DND-41 (cell line): ENCODE measurements at regions not wholly inside any gene's neighbourhood (a gene's known extent, or its start where the extent isn't known, plus 50 kb on each side); places are given as distances from the start of the nearest gene placed in this dataset.

Experiments
- ATAC-seq: fragments of 200-7000 bp; cut with Tn5 transposase; 3 replicates; pipeline ENCODE4 v1.9.1; 2021; ENCODE audit warnings: low read depth; ENCODE audit not compliant: insufficient read depth
- DNase-seq: peaks from one replicate; pipeline ENCODE4 v3.0.0-alpha.2; 2020
- H2AFZ ChIP-seq: 2 replicates; pipeline ENCODE4 v1.6.0; 2012; ENCODE audit warnings: low read depth, low read length
- H3K27ac ChIP-seq: 2 replicates; pipeline ENCODE4 v1.5.1; 2012; ENCODE audit warnings: low read length, inconsistent platforms
- H3K27me3 ChIP-seq: fragments of 200-600 bp; sonication (generic); 2 replicates; pipeline ENCODE4 v1.6.0; 2012; ENCODE audit warnings: low read length, mild to moderate bottlenecking, inconsistent platforms; ENCODE audit not compliant: insufficient read depth, poor library complexity
- H3K36me3 ChIP-seq: 2 replicates; pipeline ENCODE4 v1.5.1; 2012; ENCODE audit warnings: low read length, inconsistent platforms; ENCODE audit not compliant: insufficient read depth
- H3K4me1 ChIP-seq: 2 replicates; pipeline ENCODE4 v1.5.1; 2012; ENCODE audit warnings: mild to moderate bottlenecking, low read length; ENCODE audit not compliant: insufficient read depth
- H3K4me2 ChIP-seq: 2 replicates; pipeline ENCODE4 v1.6.0; 2012; ENCODE audit warnings: mild to moderate bottlenecking, moderate library complexity, low read length, inconsistent platforms; ENCODE audit not compliant: insufficient read depth
- H3K4me3 ChIP-seq, 2 experiments: fragments of 200-600 bp in 1 of 2; shearing (Covaris generic) in 1 of 2; 2 replicates each; pipeline ENCODE4 v1.5.1; 2012 to 2016; ENCODE audit warnings: inconsistent platforms in 2 of 2, low read length in 2 of 2, mild to moderate bottlenecking in 2 of 2, low read depth in 1 of 2, moderate library complexity in 1 of 2
- H3K79me2 ChIP-seq: 2 replicates; pipeline ENCODE4 v1.6.0; 2012; ENCODE audit warnings: low read length, inconsistent platforms; ENCODE audit not compliant: insufficient read depth
- H3K9ac ChIP-seq: 2 replicates; pipeline ENCODE4 v1.6.0; 2012; ENCODE audit warnings: low read depth, mild to moderate bottlenecking, inconsistent platforms, low read length, moderate library complexity
- H3K9me3 ChIP-seq: 2 replicates; pipeline ENCODE4 v1.5.1; 2012; ENCODE audit warnings: low read length, moderate library complexity, mild to moderate bottlenecking, inconsistent platforms; ENCODE audit not compliant: insufficient read depth, severe bottlenecking
- H4K20me1 ChIP-seq: 2 replicates; pipeline ENCODE4 v1.6.0; 2012; ENCODE audit warnings: low read length; ENCODE audit not compliant: insufficient read depth
- CTCF ChIP-seq: IDR thresholded peaks from 2 replicates; pipeline ENCODE4 v1.5.1; 2012; ENCODE audit warnings: borderline replicate concordance, low read length, moderate library complexity, mild to moderate bottlenecking; ENCODE audit not compliant: poor library complexity, severe bottlenecking; ENCODE audit errors: extremely low read depth
- EZH2 ChIP-seq: IDR thresholded peaks from 3 replicates; pipeline ENCODE4 v1.6.1; 2012; ENCODE audit warnings: borderline replicate concordance, low read depth, mild to moderate bottlenecking, moderate library complexity, low read length, inconsistent platforms; ENCODE audit not compliant: severe bottlenecking

GRCh38 chr14:95818581-95818980 is 58.1 kb upstream of the TUNAR start:
- no peak overlapping the region for H3K27ac ChIP-seq
- no peak for ATAC-seq
- H2AFZ ChIP-seq: no peak overlapping the region
- H3K36me3 ChIP-seq: no peaks in the 10 kb centered on the region
- DNase-seq: no peak
- no peak overlapping the region for H3K9ac ChIP-seq
- no peaks in the 10 kb centered on the region for H4K20me1 ChIP-seq
- TF ChIP-seq CTCF (no peak), EZH2 (no peak)
- no peaks in the 10 kb centered on the region for H3K9me3 ChIP-seq
- H3K4me1 ChIP-seq: no peaks in the 10 kb centered on the region
- no peak overlapping the region for H3K4me2 ChIP-seq
- H3K79me2 ChIP-seq: no peaks in the 10 kb centered on the region
- no peak overlapping the region for H3K4me3 ChIP-seq
- no peaks in the 10 kb centered on the region for H3K27me3 ChIP-seq

DNA sequence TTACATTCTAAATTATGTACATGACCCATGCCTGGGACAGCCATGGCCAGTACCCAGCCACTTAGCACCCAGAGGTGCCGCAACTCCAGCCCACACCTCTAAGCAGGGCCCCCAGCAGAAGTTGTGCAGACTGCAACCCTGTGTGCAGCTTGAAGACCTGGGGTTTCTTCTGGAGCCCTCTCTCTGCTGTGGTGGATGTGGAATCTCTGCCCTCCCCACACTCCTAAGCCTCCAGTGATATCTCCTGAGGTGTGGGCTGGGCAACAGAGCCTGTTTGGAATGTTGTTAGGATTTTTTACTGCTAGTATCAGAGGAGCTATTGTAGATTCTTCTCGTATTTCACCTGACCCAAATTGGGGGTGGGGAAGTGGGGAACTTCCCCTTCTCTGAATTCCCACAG is 59.4 kb upstream of the TUNAR start:
- TF ChIP-seq EZH2: no peak
- no peak for TF ChIP-seq CTCF
- Histone ChIP-seq H2AFZ (no peak overlapping the region), H3K79me2 (no peaks in the 10 kb centered on the region), H3K9me3 (no peaks in the 10 kb centered on the region), H3K4me1 (no peaks in the 10 kb centered on the region), H3K4me2 (no peak overlapping the region), H3K4me3 (no peak overlapping the region), H3K36me3 (no peaks in the 10 kb centered on the region), H3K9ac (no peak overlapping the region), H4K20me1 (no peaks in the 10 kb centered on the region), H3K27ac (no peak overlapping the region), H3K27me3 (no peaks in the 10 kb centered on the region)
- no peak for DNase-seq
- no peak for ATAC-seq

DNA sequence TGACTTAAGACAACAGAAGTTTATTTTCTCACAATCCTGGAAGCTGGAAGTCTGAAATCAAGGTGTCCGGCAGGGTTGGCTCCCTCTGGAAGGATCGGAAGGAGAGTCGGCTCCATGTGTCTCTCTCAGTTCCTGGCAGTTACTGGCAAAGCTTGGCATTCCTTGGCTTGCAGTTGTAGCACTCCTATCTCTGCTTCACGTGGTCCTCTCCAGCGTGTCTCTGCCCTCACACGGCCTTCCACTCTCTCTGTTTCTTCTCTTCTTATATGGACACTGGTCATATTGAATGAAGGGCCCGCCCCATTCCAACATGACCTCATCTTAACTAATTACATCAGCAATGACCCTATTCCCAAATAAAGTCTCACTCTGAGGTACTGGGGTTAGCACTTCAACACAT is 60.1 kb upstream of the TUNAR start:
- H3K9ac ChIP-seq: no peak overlapping the region
- H3K4me3 ChIP-seq: no peak overlapping the region
- H2AFZ ChIP-seq: no peak overlapping the region
- no peaks in the 10 kb centered on the region for H3K36me3 ChIP-seq
- no peak for TF ChIP-seq EZH2
- no peak for TF ChIP-seq CTCF
- H3K27me3 ChIP-seq: no peaks in the 10 kb centered on the region
- H3K9me3 ChIP-seq: no peaks in the 10 kb centered on the region
- DNase-seq (no peak), ATAC-seq (no peak)
- no peak overlapping the region for H3K27ac ChIP-seq
- no peak overlapping the region for H3K4me2 ChIP-seq
- H3K4me1 ChIP-seq: no peaks in the 10 kb centered on the region
- no peaks in the 10 kb centered on the region for H3K79me2 ChIP-seq
- H4K20me1 ChIP-seq: no peaks in the 10 kb centered on the region

DNA sequence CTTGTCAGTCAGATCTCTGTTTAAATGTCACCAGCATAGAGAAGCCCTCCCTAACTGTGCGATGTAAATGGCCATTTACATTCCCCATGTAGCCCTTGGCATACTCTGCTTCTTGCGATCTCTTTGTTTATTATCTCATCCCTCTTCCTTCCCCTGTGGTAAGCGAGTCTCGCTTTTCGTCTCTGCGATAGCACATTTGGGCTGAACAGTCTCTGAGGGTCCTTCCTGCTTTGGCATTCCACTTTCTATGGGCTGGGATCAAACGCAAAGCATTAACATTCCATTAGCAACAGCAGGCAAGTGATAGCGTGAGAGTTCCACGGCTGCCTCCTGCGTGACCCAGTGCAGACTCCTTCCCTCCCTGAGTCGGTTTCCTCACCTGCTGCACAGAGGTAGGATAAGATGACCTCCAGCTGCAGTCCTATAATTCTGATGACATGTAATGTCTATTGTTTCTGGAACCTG is 61.4 kb upstream of the TUNAR start:
- ATAC-seq (no peak), DNase-seq (no peak)
- Histone ChIP-seq H3K4me1 (no peaks in the 10 kb centered on the region), H3K4me3 (no peak overlapping the region), H3K9me3 (no peaks in the 10 kb centered on the region), H3K4me2 (no peak overlapping the region), H2AFZ (no peak overlapping the region), H3K9ac (no peak overlapping the region), H4K20me1 (no peaks in the 10 kb centered on the region), H3K36me3 (no peaks in the 10 kb centered on the region), H3K27me3 (no peaks in the 10 kb centered on the region), H3K27ac (no peak overlapping the region), H3K79me2 (no peaks in the 10 kb centered on the region)
- no peak for TF ChIP-seq CTCF
- TF ChIP-seq EZH2: no peak
